ENCODE measurements at regions not wholly inside any gene's neighbourhood (a gene's known extent, or its start where the extent isn't known, plus 50 kb on each side); places are given as distances from the start of the nearest gene placed in this dataset.

GRCh38 chr7:41910940-41911600, 208.2 kb upstream of the INHBA start:
- DNase-seq = no peak

DNA sequence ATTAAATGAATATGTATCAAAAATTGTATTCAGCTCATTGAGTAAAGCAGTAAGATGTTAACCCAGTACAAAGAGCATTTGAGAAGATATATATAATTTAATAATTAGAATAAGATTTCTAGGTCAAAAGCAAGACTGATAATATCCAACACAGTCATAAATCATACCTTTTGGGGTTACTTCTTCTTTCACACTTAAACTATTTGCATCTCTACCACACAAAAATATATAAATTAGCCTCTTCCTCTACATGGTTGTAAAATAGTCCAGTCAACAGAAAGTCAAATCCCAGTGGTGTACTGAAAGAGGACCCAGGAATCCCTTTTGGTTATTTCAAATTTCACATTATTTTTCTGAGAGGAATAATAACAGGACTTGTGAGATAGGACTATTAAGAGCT, 204.6 kb upstream of the INHBA start:
- no peak for DNase-seq

DNA sequence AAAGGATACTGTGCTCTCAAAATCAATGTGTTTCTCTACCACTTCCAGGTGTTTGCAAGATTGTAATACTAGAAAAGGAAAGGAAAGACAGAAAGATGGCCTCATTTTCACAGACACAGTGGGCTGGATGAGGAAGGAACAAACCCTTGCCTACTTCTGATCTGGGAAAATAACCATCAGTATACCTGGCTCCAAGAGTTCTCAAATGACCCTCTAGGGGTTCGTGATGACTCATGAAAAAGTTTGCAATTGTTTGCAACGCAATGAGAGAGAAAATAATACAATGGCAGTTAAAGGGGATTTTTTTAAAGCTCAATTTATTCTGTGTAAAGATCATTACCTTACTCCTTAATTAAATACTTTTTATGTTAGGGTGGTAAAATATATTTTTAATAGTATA, 197.6 kb upstream of the INHBA start:
- no peak for DNase-seq

DNA sequence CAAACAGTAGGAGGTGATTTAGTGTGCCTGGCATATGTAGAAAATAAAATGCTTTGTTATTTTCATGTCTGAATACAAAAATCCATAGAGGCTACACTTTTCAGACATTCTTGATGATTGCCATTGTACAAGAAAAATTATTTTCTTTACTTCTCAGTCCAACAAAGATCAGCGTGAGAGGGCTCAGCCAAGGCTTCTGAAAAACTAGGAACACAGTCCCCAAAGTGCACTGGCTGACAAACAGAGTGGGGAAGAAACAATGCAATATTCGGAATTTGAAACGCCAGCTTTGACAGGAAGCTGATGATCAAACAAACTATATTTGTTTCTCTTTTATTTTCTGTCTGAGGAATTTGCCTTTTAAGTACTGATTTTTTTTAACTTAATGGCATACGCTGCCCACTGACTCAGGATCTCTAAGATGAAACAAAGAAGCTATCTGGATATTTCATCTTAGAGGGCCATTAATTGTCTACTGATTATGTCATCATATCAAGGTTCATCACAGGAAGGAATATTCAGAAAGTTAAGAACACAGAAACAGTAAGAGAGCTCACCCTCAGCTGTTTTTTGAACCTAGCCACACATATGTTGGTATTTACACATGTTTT, 197.0 kb upstream of the INHBA start:
- no peak for DNase-seq

DNA sequence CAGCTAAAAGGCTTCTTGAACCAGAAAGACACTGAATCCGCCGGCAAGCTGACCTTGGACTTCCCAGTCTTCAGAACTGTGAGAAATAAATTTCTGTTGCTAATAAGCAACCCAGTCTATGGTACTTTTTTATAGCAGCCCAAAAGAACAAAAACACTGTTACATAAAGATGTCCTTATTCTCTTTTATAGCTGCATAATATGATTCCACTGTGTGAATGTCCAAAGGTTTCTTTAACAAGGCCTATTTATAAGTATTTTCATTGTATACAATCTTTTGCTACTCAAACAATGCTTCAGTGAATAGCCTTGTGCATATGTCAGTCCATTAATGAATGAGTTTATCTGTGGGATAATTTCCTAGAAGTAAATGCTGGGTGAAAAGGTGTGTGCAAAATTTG, 190.8 kb upstream of the INHBA start:
- DNase-seq = no peak

DNA sequence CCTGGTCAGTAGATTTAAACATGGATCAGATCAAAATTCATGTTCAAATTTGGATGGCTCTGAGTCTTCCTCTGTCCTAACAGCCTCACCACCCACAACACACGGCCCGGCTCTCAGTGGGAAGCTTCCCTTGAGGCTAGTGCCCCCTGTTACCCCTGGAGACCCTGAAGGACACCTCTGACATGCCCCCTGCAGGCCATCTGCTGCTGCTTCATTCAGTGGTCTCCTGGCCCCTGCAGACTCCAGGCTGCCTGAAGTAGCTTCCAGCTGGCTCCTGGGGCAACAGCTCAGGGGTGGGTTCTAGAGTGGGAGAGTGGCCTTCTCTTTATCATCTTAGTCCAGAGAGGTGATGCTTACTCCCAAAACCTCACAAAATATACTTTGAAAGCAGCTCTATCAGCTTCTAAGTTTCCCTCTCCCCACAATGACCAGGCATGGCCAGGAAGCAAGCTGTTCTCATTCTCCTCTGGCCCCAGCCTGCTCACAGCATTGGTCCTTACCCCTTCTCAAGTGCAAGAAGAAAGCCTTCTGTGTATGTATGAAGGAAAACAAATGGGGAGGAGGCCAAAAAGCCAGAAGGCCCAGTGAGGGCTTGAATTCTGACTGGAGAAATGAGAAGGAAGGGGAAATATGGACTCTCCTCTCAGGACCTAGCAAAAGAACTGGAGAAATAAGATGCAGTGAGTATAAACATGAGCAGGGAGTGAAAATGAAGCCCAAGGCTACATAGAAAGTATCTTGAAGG, 189.6 kb upstream of the INHBA start:
- DNase-seq = no peak

GRCh38 chr7:41891950-41892349, 189.1 kb upstream of the INHBA start:
- no peak for DNase-seq

DNA sequence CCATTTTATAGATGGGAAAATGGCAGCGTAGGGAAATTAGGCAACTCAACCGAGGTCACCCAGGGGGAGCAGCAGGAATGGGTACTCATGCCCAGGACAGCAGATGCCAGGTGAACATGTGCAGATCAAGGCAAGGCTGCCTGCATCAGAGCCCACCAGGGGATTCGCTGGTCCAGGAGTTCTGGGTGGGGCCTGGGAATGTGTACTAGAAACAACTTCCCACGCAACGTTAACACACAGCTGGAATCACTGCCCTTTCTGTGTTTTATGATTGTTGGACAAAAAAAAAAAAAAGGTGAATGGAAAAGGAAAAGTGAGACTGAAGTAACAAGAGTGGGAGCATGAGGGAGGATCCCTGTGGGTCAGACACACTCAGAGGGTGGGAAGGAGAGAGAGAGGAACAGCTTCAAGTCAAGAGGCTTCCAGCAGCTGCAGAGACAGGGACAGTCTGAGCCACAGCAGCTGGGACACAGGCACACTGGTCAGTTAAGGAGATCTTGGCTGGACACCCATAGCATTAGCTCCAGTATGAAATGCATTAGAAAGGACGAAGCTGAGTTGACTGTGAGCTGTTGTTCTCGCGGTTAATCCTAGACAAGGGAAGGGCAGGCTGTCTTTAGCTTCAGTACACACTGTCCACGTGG, 187.9 kb upstream of the INHBA start:
- no peak for DNase-seq

DNA sequence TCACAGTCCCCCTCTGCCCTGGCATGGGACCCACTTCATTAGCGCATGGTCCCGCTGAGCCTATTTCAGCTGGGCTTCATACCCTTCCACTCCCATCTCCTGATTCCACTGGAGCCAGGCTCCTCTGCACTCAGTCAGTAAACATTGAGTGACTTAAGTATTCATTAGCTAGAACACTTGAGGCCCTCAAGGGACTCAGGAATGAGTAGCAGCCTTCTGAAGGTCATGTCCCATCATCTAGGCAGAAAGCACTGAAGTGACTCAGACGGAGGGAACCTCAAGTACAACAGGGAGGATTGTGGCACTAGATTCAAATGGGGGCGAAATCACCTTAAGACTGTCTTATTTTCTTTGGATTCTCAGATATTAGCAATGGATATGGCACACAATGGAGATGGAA, 186.6 kb upstream of the INHBA start:
- DNase-seq = no peak

- no peak for DNase-seq
Measured at GRCh38 chr7:41889040-41889439, 186.2 kb upstream of the INHBA start.

GRCh38 chr7:41887416-41887815, 184.5 kb upstream of the INHBA start:
- no peak for DNase-seq

- DNase-seq = no peak
Measured at GRCh38 chr7:41886901-41887311, 184.0 kb upstream of the INHBA start.

- DNase-seq = peak; percentile 42
Measured at GRCh38 chr7:41886262-41886900, 183.5 kb upstream of the INHBA start.

DNA sequence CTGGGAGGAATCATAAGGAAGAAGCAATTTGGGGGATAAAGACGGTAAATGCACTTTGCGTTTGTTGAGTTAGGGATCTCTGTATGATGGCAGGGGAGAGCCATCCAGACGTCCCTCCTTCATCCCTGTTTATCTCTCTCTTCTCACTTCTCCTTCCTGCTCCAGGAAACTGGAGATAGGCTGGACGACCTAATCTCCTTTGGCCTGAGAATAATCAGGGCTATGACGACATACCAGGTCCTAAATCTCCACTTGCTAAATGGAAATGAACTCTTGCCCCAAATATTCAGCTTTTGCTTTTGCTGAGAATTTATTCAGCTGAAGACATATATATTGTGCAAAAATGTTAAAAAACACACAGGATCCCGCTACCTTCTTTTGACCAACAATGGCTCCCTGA, 182.9 kb upstream of the INHBA start:
- DNase-seq = no peak

DNA sequence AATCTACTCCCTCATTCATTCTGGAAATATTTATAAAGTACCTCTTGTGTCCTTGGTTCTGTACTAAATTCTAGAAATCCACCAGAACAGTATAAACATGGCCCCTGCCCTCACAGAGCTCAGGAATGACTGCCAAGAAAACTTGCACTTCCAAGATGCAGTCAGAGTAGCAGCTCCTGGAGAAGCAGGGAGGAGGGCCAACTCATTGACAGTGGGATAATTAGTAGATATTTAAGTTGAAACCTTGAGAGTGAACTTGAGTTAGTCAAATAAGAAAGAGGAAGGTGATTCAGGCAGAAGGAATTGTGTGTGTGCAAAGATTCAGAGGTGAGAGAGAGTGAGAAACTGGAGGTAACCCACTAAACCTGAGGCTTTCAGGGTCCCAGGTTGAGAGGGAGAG, 182.2 kb upstream of the INHBA start:
- DNase-seq = no peak

GRCh38 chr7:41882745-41883420, 180.0 kb upstream of the INHBA start:
- DNase-seq = no peak

GRCh38 chr7:41882256-41882655, 179.4 kb upstream of the INHBA start:
- no peak for DNase-seq

DNA sequence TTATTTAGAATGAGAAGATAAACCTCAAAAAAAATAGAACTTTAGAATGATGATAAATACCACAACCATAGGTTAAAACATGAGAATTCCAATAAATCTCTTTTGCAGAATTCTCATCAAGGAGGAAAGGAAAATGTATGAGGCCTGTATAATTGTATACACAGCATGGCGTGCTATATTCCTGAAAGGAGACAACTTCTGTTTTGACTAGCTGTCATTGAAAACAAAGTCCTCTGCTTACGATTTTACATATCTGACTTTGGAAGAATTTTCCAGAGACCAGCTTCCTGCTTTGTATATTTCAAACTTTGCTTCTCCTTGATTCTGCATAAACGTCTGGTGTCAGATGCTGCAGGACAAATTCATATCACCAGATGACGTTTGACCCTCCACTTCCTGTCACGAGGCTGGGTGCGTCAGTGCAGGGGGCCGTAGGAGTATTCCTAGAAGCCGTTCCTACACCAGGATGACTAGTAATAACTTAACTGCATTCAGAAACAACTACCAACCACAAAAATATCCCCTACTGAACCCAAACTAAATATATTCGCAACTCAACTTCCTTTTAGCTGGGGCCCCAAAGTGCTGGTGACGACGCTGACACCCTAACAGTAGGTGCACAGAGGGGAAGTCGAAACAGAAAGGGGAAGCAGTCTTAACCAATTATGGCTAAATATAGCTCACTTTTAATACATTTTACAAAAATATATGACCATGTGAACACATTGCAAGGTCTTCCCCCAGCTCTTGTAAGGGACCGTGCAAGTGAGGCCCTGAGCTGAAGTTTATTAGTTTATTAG, 178.6 kb upstream of the INHBA start:
- peak; percentile 73 for DNase-seq

- DNase-seq = no peak
Measured at GRCh38 chr7:41880107-41880506, 177.2 kb upstream of the INHBA start.

DNA sequence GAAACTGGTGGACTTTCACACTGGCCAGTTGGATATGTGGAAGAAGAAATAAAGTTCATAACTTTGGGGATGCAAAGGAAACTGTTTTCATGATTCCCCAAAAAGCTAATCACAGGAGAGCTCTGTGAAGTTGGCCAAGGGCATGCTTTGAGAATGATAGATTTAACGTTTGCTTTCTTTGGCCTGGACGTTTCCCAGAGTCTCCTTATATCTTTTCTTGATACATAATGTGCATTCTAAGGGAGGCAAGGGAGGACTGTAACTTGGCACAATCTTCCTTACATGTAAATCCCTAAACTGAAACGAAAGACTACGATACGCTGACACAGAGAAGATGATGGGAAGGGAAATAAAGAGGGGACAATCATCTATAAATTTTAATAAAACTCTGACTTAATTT, 176.5 kb upstream of the INHBA start:
- no peak for DNase-seq

DNA sequence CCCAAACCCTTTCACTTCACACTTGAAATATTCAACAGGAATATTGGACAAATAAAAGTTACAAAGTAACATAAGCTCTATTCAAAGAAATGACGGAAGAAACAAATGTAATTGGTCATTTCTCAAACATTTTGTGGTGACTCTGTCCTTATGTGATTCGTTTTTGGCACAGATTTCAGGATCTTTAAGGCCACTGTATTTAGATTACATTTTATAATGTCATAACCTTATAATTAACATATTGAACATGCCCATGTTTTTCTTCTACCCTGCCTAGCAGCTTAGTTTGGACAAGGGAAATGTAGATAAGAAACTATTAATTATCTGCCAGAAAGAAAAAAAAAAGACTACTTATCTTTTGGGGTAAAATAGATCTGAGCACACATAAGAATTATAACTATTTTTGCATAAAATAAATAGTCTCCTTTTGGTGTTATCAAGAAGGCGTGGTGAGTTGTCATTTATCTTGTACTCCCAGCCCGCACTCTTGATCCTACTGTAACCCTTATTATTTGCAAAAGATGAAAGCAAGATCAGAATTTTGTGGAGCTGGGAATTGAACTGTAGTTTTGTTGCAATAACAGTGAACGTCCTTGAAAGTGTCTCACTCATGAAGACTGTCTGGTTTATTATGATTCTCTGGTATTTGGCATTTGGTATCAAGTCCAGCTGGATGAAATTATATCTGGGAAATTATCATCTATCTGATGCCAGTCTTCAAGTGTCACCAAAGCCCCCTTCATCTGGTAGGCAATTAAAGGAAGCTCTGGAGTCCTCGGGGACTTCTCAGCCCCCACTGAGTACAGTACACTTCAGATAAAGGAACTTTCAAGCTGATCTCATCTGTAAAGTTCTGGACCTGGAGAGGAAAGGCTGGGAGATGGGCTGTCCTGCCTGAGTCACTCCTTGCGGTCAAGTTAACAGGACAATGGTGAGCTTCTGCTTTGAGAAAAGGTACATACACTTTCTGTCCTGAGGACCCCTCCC, 175.7 kb upstream of the INHBA start:
- DNase-seq = no peak

All from NK-92 treated with Interleukin-12 subunit alpha and Interleukin-12 subunit beta, amount 100 ng/mL, for 24 hours (cell line).